ENCODE measurements at regions not wholly inside any gene's neighbourhood (a gene's known extent, or its start where the extent isn't known, plus 50 kb on each side); places are given as distances from the start of the nearest gene placed in this dataset.

DNA sequence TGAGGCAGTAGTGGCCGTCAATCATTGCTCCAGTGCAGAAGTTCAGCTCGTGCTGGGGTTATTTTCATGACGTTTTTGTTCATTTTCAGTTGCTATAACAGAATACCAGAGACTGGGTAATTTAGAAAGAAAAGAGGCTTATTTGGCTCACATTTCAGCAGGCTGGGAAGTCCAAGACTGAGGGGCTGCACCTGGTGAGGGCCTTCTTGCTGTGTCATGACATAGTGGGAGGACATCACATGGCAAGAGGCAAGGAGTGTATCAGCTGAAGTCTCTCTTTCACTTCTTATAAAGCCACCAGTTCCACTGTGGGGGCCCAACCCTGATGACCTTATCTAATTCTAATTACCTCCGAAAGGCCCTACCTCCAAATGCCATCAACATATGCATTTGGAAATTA, 58.0 kb upstream of the DPP10 start:
- Histone ChIP-seq H3K4me1 (no peaks in the 10 kb centered on the region), H3K9me3 (no peaks in the 10 kb centered on the region), H3K36me3 (no peaks in the 10 kb centered on the region), H3K27me3 (no peaks in the 10 kb centered on the region), H3K27ac (no peak overlapping the region), H3K4me3 (replicated peaks in 1 of 3) (no peak overlapping the region)
- intact Hi-C loops (cut with DNase I) = no loop called here
- no peak for DNase-seq
- TF ChIP-seq, protein P1, sequence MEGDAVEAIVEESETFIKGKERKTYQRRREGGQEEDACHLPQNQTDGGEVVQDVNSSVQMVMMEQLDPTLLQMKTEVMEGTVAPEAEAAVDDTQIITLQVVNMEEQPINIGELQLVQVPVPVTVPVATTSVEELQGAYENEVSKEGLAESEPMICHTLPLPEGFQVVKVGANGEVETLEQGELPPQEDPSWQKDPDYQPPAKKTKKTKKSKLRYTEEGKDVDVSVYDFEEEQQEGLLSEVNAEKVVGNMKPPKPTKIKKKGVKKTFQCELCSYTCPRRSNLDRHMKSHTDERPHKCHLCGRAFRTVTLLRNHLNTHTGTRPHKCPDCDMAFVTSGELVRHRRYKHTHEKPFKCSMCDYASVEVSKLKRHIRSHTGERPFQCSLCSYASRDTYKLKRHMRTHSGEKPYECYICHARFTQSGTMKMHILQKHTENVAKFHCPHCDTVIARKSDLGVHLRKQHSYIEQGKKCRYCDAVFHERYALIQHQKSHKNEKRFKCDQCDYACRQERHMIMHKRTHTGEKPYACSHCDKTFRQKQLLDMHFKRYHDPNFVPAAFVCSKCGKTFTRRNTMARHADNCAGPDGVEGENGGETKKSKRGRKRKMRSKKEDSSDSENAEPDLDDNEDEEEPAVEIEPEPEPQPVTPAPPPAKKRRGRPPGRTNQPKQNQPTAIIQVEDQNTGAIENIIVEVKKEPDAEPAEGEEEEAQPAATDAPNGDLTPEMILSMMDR (IDR thresholded peaks at IDR 0.05) = no peak
- TF ChIP-seq POLR2A (IDR thresholded peaks at IDR 0.05) = no peak
- 82 to 89% methylated on average over 4 of the region's 4 CpGs for WGBS, 2 donors

DNA sequence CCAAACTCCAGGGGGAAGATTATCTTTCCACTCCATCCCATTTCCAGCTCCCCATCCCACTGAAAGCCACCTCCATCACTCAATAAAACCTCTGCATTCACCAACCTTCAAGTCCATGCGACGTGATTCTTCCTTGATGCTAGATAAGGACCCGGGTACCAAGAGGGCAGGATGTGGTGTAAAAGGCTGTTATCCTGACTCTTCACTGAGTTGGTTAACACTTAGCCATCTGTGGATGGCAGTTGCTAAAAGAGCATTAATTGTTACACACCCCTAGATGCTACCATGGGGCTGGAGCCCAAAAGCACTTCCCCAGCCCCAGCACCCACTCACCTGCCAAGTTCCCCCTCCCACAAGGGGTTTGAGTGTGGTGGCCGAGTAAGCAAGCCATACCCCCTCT, 53.4 kb upstream of the DPP10 start:
- Histone ChIP-seq H3K4me3 (replicated peaks in 1 of 3) (no peak overlapping the region), H3K4me1 (no peaks in the 10 kb centered on the region), H3K27me3 (no peaks in the 10 kb centered on the region), H3K36me3 (no peaks in the 10 kb centered on the region), H3K27ac (no peak overlapping the region), H3K9me3 (no peaks in the 10 kb centered on the region)
- intact Hi-C loops (cut with DNase I) = no loop called here
- TF ChIP-seq, protein P1 (IDR thresholded peaks at IDR 0.05) = no peak
- WGBS, 2 donors = 90% methylated on average over 4 of the region's 4 CpGs
- no peak for DNase-seq

All from thyroid gland (tissue), 4 donors.